ENCODE measurements at regions not wholly inside any gene's neighbourhood (a gene's known extent, or its start where the extent isn't known, plus 50 kb on each side); places are given as distances from the start of the nearest gene placed in this dataset.

- DNase-seq = no peak
- no peak overlapping the region for H3K4me3 ChIP-seq (ENCODE audit: low read depth, low read length)
- H3K27ac ChIP-seq = no peak overlapping the region
- in situ Hi-C loops (cut with HindIII; ENCODE audit: low pct_ligation_motif_present, low sequenced_read_pairs) = no loop called here
- no peaks in the 10 kb centered on the region for H3K27me3 ChIP-seq (replicated peaks)
- no peak for TF ChIP-seq CTCF (IDR thresholded peaks at IDR 0.05; ENCODE audit: low read depth, low read length, missing control alignments)
- no peaks in the 10 kb centered on the region for H3K36me3 ChIP-seq (replicated peaks)
Observed at GRCh38 chr11:80960381-80961029, 1519.7 kb upstream of the TENM4 start.

- TF ChIP-seq CTCF (IDR thresholded peaks at IDR 0.05; ENCODE audit: low read depth, low read length, missing control alignments) = no peak
- no peak for DNase-seq
- Histone ChIP-seq H3K27ac (no peak overlapping the region), H3K4me3 (ENCODE audit: low read depth, low read length) (no peak overlapping the region), H3K27me3 (replicated peaks) (no peaks in the 10 kb centered on the region), H3K36me3 (replicated peaks) (no peaks in the 10 kb centered on the region)
- in situ Hi-C loops (cut with HindIII; ENCODE audit: low pct_ligation_motif_present, low sequenced_read_pairs) = no loop called here
Observed at GRCh38 chr11:80959751-80960150, 1518.9 kb upstream of the TENM4 start.

GRCh38 chr11:80958987-80959386 is 1518.2 kb upstream of the TENM4 start:
- TF ChIP-seq CTCF (IDR thresholded peaks at IDR 0.05; ENCODE audit: low read depth, low read length, missing control alignments) = no peak
- Histone ChIP-seq H3K27me3 (replicated peaks) (no peaks in the 10 kb centered on the region), H3K36me3 (replicated peaks) (no peaks in the 10 kb centered on the region), H3K27ac (no peak overlapping the region), H3K4me3 (ENCODE audit: low read depth, low read length) (no peak overlapping the region)
- in situ Hi-C loops (cut with HindIII; ENCODE audit: low pct_ligation_motif_present, low sequenced_read_pairs) = no loop called here
- DNase-seq = no peak

GRCh38 chr11:80958361-80958760 is 1517.5 kb upstream of the TENM4 start:
- in situ Hi-C loops (cut with HindIII; ENCODE audit: low pct_ligation_motif_present, low sequenced_read_pairs) = no loop called here
- no peak for TF ChIP-seq CTCF (IDR thresholded peaks at IDR 0.05; ENCODE audit: low read depth, low read length, missing control alignments)
- H3K27ac ChIP-seq = no peak overlapping the region
- no peak overlapping the region for H3K4me3 ChIP-seq (ENCODE audit: low read depth, low read length)
- peak; percentile 25 for DNase-seq
- H3K36me3 ChIP-seq (replicated peaks) = no peaks in the 10 kb centered on the region
- no peaks in the 10 kb centered on the region for H3K27me3 ChIP-seq (replicated peaks)

GRCh38 chr11:80955588-80955987 is 1514.8 kb upstream of the TENM4 start:
- H3K27ac ChIP-seq = no peak overlapping the region
- H3K27me3 ChIP-seq (replicated peaks) = no peaks in the 10 kb centered on the region
- TF ChIP-seq CTCF (IDR thresholded peaks at IDR 0.05; ENCODE audit: low read depth, low read length, missing control alignments) = no peak
- no peak overlapping the region for H3K4me3 ChIP-seq (ENCODE audit: low read depth, low read length)
- in situ Hi-C loops (cut with HindIII; ENCODE audit: low pct_ligation_motif_present, low sequenced_read_pairs) = no loop called here
- no peak for DNase-seq
- H3K36me3 ChIP-seq (replicated peaks) = no peaks in the 10 kb centered on the region

GRCh38 chr11:80948781-80949180 is 1508.0 kb upstream of the TENM4 start:
- no peaks in the 10 kb centered on the region for H3K27me3 ChIP-seq (replicated peaks)
- TF ChIP-seq CTCF (IDR thresholded peaks at IDR 0.05; ENCODE audit: low read depth, low read length, missing control alignments) = no peak
- in situ Hi-C loops (cut with HindIII; ENCODE audit: low pct_ligation_motif_present, low sequenced_read_pairs) = no loop called here
- H3K36me3 ChIP-seq (replicated peaks) = no peaks in the 10 kb centered on the region
- H3K4me3 ChIP-seq (ENCODE audit: low read depth, low read length) = no peak overlapping the region
- no peak overlapping the region for H3K27ac ChIP-seq
- no peak for DNase-seq

Measured in brain microvascular endothelial cell (primary cell).